HEK293 (cell line): ENCODE measurements at regions not wholly inside any gene's neighbourhood (a gene's known extent, or its start where the extent isn't known, plus 50 kb on each side); places are given as distances from the start of the nearest gene placed in this dataset.

ENCODE experiments used
- CTCF ChIA-PET: fragments of 350-600 bp; formaldehyde crosslinking; extraction: SDS; loops from one replicate; lab custom pipeline; 2021; ENCODE audit warnings: antibody characterized with exemption; lab: Yijun Ruan, JAX
- POLR2A ChIA-PET: fragments of 300-600 bp; formaldehyde crosslinking; extraction: SDS; loops from one replicate; lab custom pipeline; 2020; ENCODE audit warnings: antibody characterized with exemption, inconsistent platforms; lab: Yijun Ruan, JAX
- H3K27ac ChIP-seq: fragments of 200-500 bp; sonication (Bioruptor generic); 2 replicates; pipeline ENCODE4 v1.5.1; 2014; ENCODE audit warnings: low read depth, low read length, control low read depth, inconsistent platforms; ENCODE audit errors: extremely low read depth
- H3K36me3 ChIP-seq, 2 experiments: fragments of 200-500 bp in 1 of 2; sonication (Bioruptor generic) in 1 of 2; 1 replicate in 1 of 2; 2 replicates in 1 of 2; pipeline ENCODE4 v1.5.1; 2014 to 2017; ENCODE audit warnings: inconsistent platforms in 2 of 2, low read length in 2 of 2; ENCODE audit not compliant: control insufficient read depth in 2 of 2, insufficient read depth in 1 of 2
- H3K4me1 ChIP-seq: fragments of 200-500 bp; sonication (Bioruptor generic); 2 replicates; pipeline ENCODE4 v1.5.1; 2014; ENCODE audit warnings: mild to moderate bottlenecking, low read length, inconsistent platforms; ENCODE audit not compliant: control insufficient read depth, insufficient read depth
- H3K4me3 ChIP-seq: 2 replicates; pipeline ENCODE4 v1.5.1; 2011; ENCODE audit warnings: low read depth, mild to moderate bottlenecking, control low read depth, low read length, moderate library complexity
- H3K9me3 ChIP-seq: fragments of 200-500 bp; sonication (Bioruptor generic); 2 replicates; pipeline ENCODE4 v1.5.1; 2014; ENCODE audit warnings: low read depth, low read length, inconsistent platforms; ENCODE audit not compliant: control insufficient read depth, insufficient read depth
- KLF10 ChIP-seq: fragments of 450-650 bp; IDR thresholded peaks from 2 replicates; pipeline ENCODE4 v1.5.1; 2018; ENCODE audit warnings: missing biosample characterization, mild to moderate bottlenecking, missing genetic modification characterization
- MYNN ChIP-seq: fragments of 450-650 bp; formaldehyde crosslinking; IDR thresholded peaks from 2 replicates; pipeline ENCODE4 v1.5.1; 2016; ENCODE audit warnings: missing biosample characterization, missing genetic modification characterization, borderline replicate concordance
- PRDM1 ChIP-seq: fragments of 450-650 bp; formaldehyde crosslinking; IDR thresholded peaks from 2 replicates; pipeline ENCODE4; 2016; ENCODE audit warnings: missing biosample characterization, missing genetic modification characterization
- SCRT2 ChIP-seq: fragments of 450-650 bp; formaldehyde crosslinking; IDR thresholded peaks from 2 replicates; pipeline ENCODE4 v1.5.1; 2016; ENCODE audit warnings: missing biosample characterization, missing genetic modification characterization
- YY1 ChIP-seq: fragments of 450-650 bp; formaldehyde crosslinking; IDR thresholded peaks from 2 replicates; pipeline ENCODE4 v1.5.1; 2018; ENCODE audit warnings: missing biosample characterization, missing genetic modification characterization
- YY2 ChIP-seq: fragments of 450-650 bp; formaldehyde crosslinking; IDR thresholded peaks from 2 replicates; pipeline ENCODE4 v1.5.1; 2016; ENCODE audit warnings: missing biosample characterization, missing genetic modification characterization
- ZFP3 ChIP-seq: fragments of 450-650 bp; formaldehyde crosslinking; IDR thresholded peaks from 2 replicates; pipeline ENCODE4 v1.5.1; 2016; ENCODE audit warnings: low read depth, missing biosample characterization, missing genetic modification characterization
- ZNF140 ChIP-seq: fragments of 450-650 bp; formaldehyde crosslinking; IDR thresholded peaks from 2 replicates; pipeline ENCODE4 v1.5.1; 2016; ENCODE audit warnings: missing biosample characterization, missing genetic modification characterization
- ZNF202 ChIP-seq: fragments of 450-650 bp; formaldehyde crosslinking; IDR thresholded peaks from 2 replicates; pipeline ENCODE4 v1.5.1; 2016; ENCODE audit warnings: missing biosample characterization, missing genetic modification characterization, borderline replicate concordance
- ZNF514 ChIP-seq: fragments of 450-650 bp; formaldehyde crosslinking; IDR thresholded peaks from 2 replicates; pipeline ENCODE4 v1.5.1; 2016; ENCODE audit warnings: missing biosample characterization, missing genetic modification characterization
- ZNF830 ChIP-seq: fragments of 450-650 bp; IDR thresholded peaks from 2 replicates; pipeline ENCODE4 v1.5.0; 2018; ENCODE audit warnings: missing biosample characterization, missing genetic modification characterization, low read depth, mild to moderate bottlenecking, moderate library complexity
- TF ChIP-seq, protein P1 (sequence below): fragments of 450-650 bp; formaldehyde crosslinking; conservative IDR thresholded peaks from 2 replicates; pipeline ENCODE4 v1.5.1; 2016; ENCODE audit warnings: low read depth, missing biosample characterization, missing genetic modification characterization
- TF ChIP-seq, protein P2 (sequence below): IDR thresholded peaks from 2 replicates; pipeline ENCODE4 v1.6.1; 2011; ENCODE audit warnings: mild to moderate bottlenecking, low read depth, low read length, borderline replicate concordance
- TF ChIP-seq, protein P3 (sequence below): fragments of 450-650 bp; formaldehyde crosslinking; IDR thresholded peaks from 2 replicates; pipeline ENCODE4 v1.5.1; 2016; ENCODE audit warnings: missing biosample characterization, missing genetic modification characterization
- TF ChIP-seq, protein P4 (sequence below): fragments of 450-650 bp; formaldehyde crosslinking; IDR thresholded peaks from 2 replicates; pipeline ENCODE4 v1.5.1; 2016; ENCODE audit warnings: missing biosample characterization, missing genetic modification characterization

DNA sequence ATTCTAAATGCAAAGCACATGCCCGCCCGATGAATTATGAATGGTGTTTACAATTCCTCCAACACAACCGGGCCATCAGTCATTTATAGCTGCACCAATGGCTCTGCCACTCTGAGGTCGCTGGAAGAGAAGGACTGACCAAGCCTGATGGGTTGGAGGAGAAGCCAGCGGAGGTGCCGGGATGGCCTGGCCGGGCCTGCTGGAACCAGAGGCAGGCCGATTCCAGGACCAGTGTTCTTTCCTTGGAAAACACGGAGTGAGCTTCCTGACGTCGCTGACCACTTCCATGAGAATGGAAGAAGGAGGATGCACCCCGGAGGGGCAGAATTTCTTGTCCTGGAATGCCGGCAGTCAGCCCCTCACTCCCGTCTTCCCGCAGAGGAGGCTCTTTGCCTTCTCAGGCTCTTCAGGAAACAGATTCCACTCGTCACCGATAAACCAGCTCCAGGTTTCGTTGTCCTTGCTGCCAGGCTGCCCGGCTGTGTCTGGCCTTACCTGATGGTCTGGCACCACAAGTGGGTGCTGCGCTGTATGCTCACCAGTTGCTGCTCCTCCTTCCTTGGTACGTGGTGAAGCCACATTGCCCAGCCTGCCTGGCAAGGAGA, 358.5 kb upstream of the SFSWAP start:
- no peaks in the 10 kb centered on the region for H3K36me3 ChIP-seq
- no peak overlapping the region for H3K4me3 ChIP-seq
- no peak for TF ChIP-seq ZNF140 (tag by site-specific recombination)
- TF ChIP-seq PRDM1: no peak
- TF ChIP-seq KLF10 (tag by site-specific recombination): no peak
- no peak for TF ChIP-seq YY1
- no peak for TF ChIP-seq MYNN
- TF ChIP-seq, protein P1, sequence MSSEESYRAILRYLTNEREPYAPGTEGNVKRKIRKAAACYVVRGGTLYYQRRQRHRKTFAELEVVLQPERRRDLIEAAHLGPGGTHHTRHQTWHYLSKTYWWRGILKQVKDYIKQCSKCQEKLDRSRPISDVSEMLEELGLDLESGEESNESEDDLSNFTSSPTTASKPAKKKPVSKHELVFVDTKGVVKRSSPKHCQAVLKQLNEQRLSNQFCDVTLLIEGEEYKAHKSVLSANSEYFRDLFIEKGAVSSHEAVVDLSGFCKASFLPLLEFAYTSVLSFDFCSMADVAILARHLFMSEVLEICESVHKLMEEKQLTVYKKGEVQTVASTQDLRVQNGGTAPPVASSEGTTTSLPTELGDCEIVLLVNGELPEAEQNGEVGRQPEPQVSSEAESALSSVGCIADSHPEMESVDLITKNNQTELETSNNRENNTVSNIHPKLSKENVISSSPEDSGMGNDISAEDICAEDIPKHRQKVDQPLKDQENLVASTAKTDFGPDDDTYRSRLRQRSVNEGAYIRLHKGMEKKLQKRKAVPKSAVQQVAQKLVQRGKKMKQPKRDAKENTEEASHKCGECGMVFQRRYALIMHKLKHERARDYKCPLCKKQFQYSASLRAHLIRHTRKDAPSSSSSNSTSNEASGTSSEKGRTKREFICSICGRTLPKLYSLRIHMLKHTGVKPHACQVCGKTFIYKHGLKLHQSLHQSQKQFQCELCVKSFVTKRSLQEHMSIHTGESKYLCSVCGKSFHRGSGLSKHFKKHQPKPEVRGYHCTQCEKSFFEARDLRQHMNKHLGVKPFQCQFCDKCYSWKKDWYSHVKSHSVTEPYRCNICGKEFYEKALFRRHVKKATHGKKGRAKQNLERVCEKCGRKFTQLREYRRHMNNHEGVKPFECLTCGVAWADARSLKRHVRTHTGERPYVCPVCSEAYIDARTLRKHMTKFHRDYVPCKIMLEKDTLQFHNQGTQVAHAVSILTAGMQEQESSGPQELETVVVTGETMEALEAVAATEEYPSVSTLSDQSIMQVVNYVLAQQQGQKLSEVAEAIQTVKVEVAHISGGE (tag by site-specific recombination): no peak
- TF ChIP-seq YY2: no peak
- TF ChIP-seq, all 188 proteins: peak for 0
- Histone ChIP-seq H3K4me1 (no peaks in the 10 kb centered on the region), H3K27ac (no peak overlapping the region), H3K9me3 (no peaks in the 10 kb centered on the region)
- CTCF ChIA-PET: no interaction called here
- POLR2A ChIA-PET: no interaction called here

DNA sequence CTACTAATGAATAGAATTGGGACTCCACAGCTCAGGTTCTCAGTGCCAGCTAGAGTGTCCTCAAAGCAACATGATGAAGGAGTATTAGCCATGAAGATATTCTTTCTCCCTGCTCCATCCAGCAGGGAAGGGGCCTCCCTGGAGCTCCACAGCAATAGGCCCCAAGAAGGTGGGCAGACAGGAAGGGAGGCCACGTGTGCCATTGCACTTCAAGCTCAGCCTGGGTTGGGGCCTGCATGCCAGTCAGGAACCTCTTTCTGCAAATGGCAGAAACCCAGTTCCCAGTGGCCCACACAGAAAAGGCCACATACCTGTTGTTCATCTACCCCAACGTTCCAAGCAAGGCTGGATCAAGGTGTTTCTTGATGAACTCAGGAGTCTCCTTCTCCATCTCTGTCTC, 357.5 kb upstream of the SFSWAP start:
- H3K4me1 ChIP-seq: no peaks in the 10 kb centered on the region
- no peak overlapping the region for H3K4me3 ChIP-seq
- ChIA-PET POLR2A (no interaction called here), CTCF (interaction anchor here (0.9 kb wide), 1 partner anchor 221 kb away, joined by 3 read pairs; no protein-coding TSS in a partner anchor)
- no peak overlapping the region for H3K27ac ChIP-seq
- H3K36me3 ChIP-seq: no peaks in the 10 kb centered on the region
- TF ChIP-seq ZNF202 (tag by site-specific recombination): no peak
- TF ChIP-seq, protein P2, sequence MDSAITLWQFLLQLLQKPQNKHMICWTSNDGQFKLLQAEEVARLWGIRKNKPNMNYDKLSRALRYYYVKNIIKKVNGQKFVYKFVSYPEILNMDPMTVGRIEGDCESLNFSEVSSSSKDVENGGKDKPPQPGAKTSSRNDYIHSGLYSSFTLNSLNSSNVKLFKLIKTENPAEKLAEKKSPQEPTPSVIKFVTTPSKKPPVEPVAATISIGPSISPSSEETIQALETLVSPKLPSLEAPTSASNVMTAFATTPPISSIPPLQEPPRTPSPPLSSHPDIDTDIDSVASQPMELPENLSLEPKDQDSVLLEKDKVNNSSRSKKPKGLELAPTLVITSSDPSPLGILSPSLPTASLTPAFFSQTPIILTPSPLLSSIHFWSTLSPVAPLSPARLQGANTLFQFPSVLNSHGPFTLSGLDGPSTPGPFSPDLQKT: no peak
- no peak for TF ChIP-seq ZNF830 (tag by site-specific recombination)
- TF ChIP-seq, protein P3, sequence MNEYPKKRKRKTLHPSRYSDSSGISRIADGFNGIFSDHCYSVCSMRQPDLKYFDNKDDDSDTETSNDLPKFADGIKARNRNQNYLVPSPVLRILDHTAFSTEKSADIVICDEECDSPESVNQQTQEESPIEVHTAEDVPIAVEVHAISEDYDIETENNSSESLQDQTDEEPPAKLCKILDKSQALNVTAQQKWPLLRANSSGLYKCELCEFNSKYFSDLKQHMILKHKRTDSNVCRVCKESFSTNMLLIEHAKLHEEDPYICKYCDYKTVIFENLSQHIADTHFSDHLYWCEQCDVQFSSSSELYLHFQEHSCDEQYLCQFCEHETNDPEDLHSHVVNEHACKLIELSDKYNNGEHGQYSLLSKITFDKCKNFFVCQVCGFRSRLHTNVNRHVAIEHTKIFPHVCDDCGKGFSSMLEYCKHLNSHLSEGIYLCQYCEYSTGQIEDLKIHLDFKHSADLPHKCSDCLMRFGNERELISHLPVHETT (tag by site-specific recombination): no peak
- no peak for TF ChIP-seq ZNF514
- TF ChIP-seq ZFP3 (tag by site-specific recombination): no peak
- TF ChIP-seq, all 188 proteins: peak for 0
- H3K9me3 ChIP-seq: no peaks in the 10 kb centered on the region

DNA sequence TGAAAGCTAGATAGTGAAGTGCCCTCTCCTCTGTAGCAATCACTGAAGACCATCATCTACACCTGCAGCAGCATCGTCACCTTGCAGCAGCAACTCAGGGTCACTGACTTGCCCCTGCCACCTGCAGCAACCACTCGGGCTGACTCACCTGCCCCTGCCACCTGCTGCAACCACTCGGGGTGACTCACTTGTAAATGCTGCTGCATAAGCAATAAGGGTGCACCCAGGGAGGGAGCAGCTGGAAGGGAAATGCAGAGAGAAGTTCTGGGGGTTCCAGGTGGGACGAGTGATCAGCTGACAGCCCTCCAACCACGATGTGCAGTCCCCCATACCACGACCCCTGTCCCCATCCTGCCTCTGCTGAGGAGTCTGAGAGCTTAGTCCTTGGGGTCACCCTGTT, 357.1 kb upstream of the SFSWAP start:
- Histone ChIP-seq H3K36me3 (no peaks in the 10 kb centered on the region), H3K27ac (no peak overlapping the region), H3K4me3 (no peak overlapping the region), H3K4me1 (no peaks in the 10 kb centered on the region), H3K9me3 (no peaks in the 10 kb centered on the region)
- ChIA-PET CTCF (interaction anchor here (0.9 kb wide), 1 partner anchor 221 kb away, joined by 3 read pairs; no protein-coding TSS in a partner anchor), POLR2A (no interaction called here)
- TF ChIP-seq, protein P4, sequence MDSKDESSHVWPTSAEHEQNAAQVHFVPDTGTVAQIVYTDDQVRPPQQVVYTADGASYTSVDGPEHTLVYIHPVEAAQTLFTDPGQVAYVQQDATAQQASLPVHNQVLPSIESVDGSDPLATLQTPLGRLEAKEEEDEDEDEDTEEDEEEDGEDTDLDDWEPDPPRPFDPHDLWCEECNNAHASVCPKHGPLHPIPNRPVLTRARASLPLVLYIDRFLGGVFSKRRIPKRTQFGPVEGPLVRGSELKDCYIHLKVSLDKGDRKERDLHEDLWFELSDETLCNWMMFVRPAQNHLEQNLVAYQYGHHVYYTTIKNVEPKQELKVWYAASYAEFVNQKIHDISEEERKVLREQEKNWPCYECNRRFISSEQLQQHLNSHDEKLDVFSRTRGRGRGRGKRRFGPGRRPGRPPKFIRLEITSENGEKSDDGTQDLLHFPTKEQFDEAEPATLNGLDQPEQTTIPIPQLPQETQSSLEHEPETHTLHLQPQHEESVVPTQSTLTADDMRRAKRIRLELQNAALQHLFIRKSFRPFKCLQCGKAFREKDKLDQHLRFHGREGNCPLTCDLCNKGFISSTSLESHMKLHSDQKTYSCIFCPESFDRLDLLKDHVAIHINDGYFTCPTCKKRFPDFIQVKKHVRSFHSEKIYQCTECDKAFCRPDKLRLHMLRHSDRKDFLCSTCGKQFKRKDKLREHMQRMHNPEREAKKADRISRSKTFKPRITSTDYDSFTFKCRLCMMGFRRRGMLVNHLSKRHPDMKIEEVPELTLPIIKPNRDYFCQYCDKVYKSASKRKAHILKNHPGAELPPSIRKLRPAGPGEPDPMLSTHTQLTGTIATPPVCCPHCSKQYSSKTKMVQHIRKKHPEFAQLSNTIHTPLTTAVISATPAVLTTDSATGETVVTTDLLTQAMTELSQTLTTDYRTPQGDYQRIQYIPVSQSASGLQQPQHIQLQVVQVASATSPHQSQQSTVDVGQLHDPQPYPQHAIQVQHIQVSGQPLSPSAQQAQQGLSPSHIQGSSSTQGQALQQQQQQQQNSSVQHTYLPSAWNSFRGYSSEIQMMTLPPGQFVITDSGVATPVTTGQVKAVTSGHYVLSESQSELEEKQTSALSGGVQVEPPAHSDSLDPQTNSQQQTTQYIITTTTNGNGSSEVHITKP (tag by site-specific recombination): no peak
- TF ChIP-seq SCRT2 (tag by site-specific recombination): peak; percentile 43; the same call in 1 of the 2 replicates
